ENCODE measurements at regions not wholly inside any gene's neighbourhood (a gene's known extent, or its start where the extent isn't known, plus 50 kb on each side); places are given as distances from the start of the nearest gene placed in this dataset.

DNA sequence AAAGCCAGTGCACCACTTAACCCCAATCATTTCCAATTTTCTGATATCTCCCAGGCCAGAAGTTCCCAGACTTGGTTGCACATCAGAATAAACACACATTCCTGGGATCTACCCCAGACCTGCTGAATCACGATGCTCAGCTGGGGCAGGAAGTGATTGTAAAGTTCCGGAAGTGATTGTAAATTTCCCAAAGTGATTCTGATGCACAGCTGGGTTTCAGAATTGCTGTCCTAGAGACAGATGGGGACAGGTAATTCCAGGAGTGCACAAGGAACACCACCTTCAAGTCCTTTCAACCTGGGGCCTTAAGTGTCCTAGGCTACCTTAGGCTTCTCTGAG lies 104.2 kb upstream of the EEPD1 start:
- Mint-ChIP-seq H3K27ac (no peak overlapping the region), H3K27me3 (no peaks in the 10 kb centered on the region), H3K36me3 (ENCODE audit: insufficient read depth) (no peaks in the 10 kb centered on the region), H3K9me3 (ENCODE audit: low read depth) (peaks cover 3% of the 10 kb centered on the region), H3K4me3 (ENCODE audit: low read depth) (no peak overlapping the region), H3K4me1 (ENCODE audit: low read depth) (no peaks in the 10 kb centered on the region)
- TF ChIP-seq, protein P1, sequence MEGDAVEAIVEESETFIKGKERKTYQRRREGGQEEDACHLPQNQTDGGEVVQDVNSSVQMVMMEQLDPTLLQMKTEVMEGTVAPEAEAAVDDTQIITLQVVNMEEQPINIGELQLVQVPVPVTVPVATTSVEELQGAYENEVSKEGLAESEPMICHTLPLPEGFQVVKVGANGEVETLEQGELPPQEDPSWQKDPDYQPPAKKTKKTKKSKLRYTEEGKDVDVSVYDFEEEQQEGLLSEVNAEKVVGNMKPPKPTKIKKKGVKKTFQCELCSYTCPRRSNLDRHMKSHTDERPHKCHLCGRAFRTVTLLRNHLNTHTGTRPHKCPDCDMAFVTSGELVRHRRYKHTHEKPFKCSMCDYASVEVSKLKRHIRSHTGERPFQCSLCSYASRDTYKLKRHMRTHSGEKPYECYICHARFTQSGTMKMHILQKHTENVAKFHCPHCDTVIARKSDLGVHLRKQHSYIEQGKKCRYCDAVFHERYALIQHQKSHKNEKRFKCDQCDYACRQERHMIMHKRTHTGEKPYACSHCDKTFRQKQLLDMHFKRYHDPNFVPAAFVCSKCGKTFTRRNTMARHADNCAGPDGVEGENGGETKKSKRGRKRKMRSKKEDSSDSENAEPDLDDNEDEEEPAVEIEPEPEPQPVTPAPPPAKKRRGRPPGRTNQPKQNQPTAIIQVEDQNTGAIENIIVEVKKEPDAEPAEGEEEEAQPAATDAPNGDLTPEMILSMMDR (IDR thresholded peaks at IDR 0.05; ENCODE audit: unreplicated experiment): no peak
- no peak for DNase-seq (ENCODE audit: low spot score, unreplicated experiment)

DNA sequence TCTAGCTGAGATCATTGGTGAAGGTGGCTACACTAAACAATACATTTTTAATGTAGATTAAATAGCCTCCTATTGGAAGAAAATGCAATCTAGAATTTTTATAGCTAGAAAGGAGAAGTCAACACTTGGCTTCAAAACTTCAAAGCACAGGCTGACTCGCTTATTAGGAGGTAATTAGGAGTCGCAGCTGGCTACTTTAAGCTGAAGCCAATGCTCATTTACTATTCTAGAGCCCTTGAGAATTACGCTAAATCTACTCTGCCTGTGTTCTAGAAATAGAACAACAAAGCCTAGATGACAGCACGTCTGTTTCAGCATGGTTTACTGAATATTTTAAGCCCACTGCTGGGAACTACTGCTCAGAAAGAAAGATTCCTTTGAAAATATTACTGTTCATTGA lies 101.6 kb upstream of the EEPD1 start:
- no peak overlapping the region for H3K4me3 Mint-ChIP-seq (ENCODE audit: low read depth)
- no peaks in the 10 kb centered on the region for H3K4me1 Mint-ChIP-seq (ENCODE audit: low read depth)

DNA sequence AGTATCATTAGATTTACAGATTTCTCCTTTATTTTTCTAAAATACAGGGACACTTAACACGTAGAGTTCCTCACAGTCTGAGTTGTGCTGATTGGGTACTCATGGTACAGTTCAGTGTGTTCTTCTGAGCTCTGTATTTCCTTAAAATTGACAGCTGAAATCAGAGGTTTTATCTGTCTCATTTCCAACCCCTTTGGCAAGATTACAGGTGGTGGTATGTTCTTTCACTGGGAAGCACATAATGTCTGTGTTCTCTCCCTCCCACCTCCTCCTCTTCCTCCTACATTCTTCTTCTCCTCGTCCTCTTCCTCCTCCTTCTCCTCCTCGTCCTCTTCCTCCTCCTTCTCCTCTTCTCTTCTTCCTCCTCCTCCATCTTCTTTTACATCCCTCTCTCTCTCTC lies 99.5 kb upstream of the EEPD1 start:
- no peak overlapping the region for H3K4me3 Mint-ChIP-seq (ENCODE audit: low read depth)
- TF ChIP-seq, protein P1 (IDR thresholded peaks at IDR 0.05; ENCODE audit: unreplicated experiment): no peak
- peaks cover 3% of the 10 kb centered on the region for H3K9me3 Mint-ChIP-seq (ENCODE audit: low read depth)
- H3K4me1 Mint-ChIP-seq (ENCODE audit: low read depth): no peaks in the 10 kb centered on the region
- H3K27me3 Mint-ChIP-seq: no peaks in the 10 kb centered on the region
- no peak for DNase-seq (ENCODE audit: low spot score, unreplicated experiment)
- no peak overlapping the region for H3K27ac Mint-ChIP-seq
- H3K36me3 Mint-ChIP-seq (ENCODE audit: insufficient read depth): no peaks in the 10 kb centered on the region

More for the DNA sequence above, 101.6 kb upstream of the EEPD1 start:
- H3K27me3 Mint-ChIP-seq: no peaks in the 10 kb centered on the region
- no peak for DNase-seq (ENCODE audit: low spot score, unreplicated experiment)
- no peak overlapping the region for H3K27ac Mint-ChIP-seq
- TF ChIP-seq, protein P1 (IDR thresholded peaks at IDR 0.05; ENCODE audit: unreplicated experiment): no peak
- H3K36me3 Mint-ChIP-seq (ENCODE audit: insufficient read depth): no peaks in the 10 kb centered on the region
- peaks cover 3% of the 10 kb centered on the region for H3K9me3 Mint-ChIP-seq (ENCODE audit: low read depth)

DNA sequence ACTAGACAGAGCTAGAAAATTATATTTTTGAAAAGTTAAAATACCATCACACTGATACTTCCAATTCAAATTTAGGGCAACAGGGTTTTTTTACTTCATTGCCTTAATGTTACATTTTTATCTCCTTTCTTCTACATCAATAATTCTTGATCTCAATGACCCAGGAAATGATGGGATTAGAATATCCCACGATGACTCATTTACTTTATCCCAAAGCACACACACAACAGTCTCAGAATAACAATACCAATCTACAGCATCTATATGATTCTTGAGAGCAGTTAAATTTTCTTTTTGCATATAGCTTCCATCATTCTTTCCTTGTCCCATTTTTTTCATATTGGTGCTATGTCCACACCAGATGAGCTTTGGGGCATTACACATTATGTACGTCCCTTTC lies 98.4 kb upstream of the EEPD1 start:
- Mint-ChIP-seq H3K27ac (no peak overlapping the region), H3K36me3 (ENCODE audit: insufficient read depth) (no peaks in the 10 kb centered on the region), H3K27me3 (no peaks in the 10 kb centered on the region), H3K4me1 (ENCODE audit: low read depth) (no peaks in the 10 kb centered on the region), H3K9me3 (ENCODE audit: low read depth) (peaks cover 3% of the 10 kb centered on the region), H3K4me3 (ENCODE audit: low read depth) (no peak overlapping the region)
- DNase-seq (ENCODE audit: low spot score, unreplicated experiment): no peak
- TF ChIP-seq, protein P1 (IDR thresholded peaks at IDR 0.05; ENCODE audit: unreplicated experiment): no peak

DNA sequence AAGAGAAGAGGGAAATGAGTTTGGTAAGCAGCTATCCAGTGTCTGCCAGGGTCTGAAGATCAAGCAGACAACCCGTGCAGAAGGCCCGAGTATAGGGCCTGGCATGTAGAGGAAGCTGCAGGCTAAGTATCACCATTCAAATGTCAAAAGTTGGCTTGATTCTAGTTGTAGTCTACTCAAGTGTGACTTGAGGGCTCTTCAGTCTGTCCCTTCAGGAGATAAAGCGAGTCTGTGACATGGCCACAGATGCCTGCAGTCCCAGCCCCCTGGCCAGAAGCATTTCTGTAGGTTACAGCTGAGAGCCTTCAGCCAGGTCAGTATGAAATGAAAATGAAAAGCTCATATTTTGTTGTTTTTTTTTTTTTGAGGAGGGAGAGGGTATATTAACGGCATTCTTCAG lies 97.8 kb upstream of the EEPD1 start:
- Mint-ChIP-seq H3K9me3 (ENCODE audit: low read depth) (peaks cover 3% of the 10 kb centered on the region), H3K27ac (no peak overlapping the region), H3K27me3 (no peaks in the 10 kb centered on the region), H3K4me3 (ENCODE audit: low read depth) (no peak overlapping the region), H3K4me1 (ENCODE audit: low read depth) (no peaks in the 10 kb centered on the region), H3K36me3 (ENCODE audit: insufficient read depth) (no peaks in the 10 kb centered on the region)
- no peak for DNase-seq (ENCODE audit: low spot score, unreplicated experiment)
- TF ChIP-seq, protein P1 (IDR thresholded peaks at IDR 0.05; ENCODE audit: unreplicated experiment): no peak

Data from progenitor cell of endocrine pancreas (in vitro differentiated cells).